HG03139 (cell line): ENCODE measurements at regions not wholly inside any gene's neighbourhood (a gene's known extent, or its start where the extent isn't known, plus 50 kb on each side); places are given as distances from the start of the nearest gene placed in this dataset.
"Not testable (repeated sequence)": the region's sequence is repeated elsewhere in the genome, so short reads cannot be mapped to it uniquely, and the experiment has no call there.

Source experiments
- ATAC-seq: cut with Tn5 transposase; IDR thresholded peaks from one replicate; pipeline ENCODE4 v1.9.1; 2021; ENCODE audit not compliant: unreplicated experiment

DNA sequence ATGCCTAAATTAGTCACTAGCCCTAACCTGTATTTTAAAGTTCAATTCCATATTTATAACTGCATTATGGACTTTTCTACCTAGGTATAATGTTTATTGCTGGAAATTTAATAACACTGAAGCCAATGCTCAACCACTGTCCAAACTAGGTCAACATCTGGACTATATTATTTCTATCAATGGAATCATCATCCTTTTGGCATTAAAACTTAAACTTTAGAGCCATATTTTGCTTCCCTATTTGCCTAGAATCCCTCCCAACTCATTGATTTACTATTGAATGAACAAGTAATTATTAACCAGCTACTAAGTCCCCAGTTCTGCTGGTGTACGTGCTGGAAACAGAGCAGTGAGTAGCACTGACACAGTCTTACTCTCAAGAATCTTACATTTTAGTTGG, 291.7 kb upstream of the SPTLC3 start:
- ATAC-seq, result no peak

DNA sequence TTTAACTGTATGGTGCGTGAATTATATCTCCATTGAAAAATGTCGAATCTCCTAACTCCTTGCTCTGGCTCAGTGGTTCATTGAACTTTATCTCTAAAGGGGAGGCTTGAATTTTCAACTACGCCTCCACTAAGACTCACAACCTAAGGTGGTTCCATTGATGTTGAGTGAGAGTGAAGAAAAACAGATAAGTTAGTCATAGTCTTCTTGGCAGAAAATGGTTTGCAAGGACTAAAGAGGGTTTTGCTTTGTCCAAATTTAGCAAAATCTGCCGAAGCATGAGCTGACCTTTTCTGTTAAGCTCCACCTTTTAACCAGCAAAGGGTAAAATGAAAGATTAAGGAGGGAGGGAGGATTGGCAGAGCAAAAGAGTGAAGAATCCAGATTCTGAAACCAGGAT, 290.2 kb upstream of the SPTLC3 start:
- no peak for ATAC-seq

DNA sequence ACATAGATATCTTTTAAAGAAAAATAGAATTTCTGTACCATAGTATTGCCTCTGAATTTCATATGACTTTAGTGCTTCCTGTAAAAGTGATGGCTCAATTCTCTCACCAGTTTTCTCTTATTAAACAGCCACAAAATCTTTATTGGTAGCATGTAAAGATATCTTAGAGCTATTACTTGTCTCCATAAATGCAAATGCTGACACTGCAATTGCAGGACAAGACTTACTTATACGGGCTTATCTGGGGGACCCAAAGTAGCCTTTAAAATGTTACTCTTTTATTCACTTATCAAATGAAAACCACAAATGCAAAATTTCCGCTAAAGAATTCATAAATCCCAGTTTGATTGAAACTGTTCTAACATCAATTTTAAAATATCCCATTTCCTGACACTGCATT, 287.1 kb upstream of the SPTLC3 start:
- no peak for ATAC-seq

DNA sequence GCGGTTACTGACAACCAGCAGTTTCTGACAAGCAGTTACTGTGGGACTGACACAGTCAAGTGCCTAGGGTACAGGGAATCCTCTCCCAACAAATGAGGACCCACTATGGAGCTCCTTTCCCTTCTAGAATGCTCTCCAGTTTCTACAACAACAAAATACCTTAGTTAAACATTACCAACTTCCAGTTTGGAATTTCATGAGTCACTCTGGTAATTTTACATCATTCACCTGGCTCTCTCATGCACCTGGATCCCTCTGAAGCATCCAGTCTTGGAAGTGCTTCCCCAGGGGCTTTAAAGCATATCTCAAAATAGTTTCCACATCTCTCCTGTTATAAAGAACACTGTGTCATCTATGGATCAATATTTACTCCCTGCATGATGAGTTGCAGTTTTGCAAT, 286.7 kb upstream of the SPTLC3 start:
- no peak for ATAC-seq

DNA sequence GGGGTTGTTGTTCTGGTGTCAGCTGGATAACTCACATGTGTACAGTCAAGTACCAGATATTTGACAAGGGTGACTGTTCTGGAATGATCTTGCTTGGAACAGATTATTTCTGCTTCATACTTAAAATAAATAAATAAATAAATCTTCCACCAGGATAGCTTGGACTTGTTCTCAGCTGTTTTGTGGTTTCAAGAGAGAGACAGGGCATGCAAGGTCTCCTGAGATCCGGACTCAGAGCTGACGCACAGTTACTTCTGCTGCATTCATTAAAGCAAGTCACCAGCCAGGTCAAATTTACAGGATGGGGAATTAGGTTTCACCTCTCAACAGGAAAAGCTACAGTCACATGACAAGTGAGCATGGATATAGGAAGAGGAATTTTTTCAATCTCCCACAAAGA, 285.0 kb upstream of the SPTLC3 start:
- ATAC-seq, result no peak

DNA sequence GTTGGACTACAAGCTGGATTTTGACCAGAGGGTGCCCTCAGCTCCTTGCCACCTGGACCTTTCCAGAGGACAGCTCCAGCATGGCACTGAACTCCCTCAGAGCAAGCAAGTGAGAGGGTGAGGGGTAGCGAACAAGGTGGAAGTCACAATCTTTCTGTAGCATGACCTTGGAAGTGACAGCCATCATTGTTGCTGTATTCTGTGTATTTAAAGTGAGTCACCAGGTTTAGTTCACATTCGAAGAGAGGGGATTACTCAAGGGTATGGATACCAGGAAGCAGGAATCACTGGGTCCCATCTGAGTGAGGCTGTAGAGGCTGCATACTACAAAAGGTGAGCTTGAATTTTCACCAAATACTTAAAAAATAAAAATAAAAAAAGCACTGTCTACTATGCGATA, 280.0 kb upstream of the SPTLC3 start:
- ATAC-seq, result no peak

DNA sequence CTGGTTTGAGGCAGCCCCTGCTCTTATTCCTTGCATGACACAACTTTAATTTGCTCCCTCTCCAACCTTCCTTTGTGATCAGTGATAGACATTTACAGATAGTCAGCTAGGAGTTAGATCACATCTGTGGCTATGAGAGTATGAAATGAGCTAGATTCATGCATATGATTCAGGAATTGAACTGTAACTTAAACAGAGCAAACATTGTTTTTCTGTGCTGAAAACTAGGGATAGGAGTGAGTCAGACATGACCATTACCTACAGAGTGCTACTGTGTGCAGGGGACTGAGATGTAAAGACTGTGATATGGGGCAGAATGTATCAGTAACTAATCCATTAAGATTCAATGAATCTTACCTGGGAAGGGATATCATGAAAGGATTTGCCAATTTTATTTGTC, 279.4 kb upstream of the SPTLC3 start:
- no peak for ATAC-seq

DNA sequence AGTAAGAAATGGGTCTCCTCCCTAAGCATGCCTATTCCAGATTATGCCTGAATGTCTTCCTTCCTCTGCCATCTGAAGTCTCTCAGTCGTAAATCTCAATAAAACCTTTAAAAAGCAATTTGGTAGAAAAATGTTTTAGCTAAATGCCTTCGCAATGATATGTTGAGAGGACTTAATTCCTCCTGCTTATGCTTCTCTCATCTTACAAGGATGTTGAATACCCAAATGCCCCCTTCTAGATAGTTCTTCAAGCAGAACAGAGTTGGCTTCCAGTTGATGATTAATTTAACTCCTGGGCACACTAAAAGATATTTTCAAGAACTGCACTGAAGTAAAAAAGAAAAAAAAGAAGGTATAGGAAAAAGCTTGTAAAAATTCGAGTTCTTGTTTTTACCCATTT, 275.0 kb upstream of the SPTLC3 start:
- no peak for ATAC-seq

DNA sequence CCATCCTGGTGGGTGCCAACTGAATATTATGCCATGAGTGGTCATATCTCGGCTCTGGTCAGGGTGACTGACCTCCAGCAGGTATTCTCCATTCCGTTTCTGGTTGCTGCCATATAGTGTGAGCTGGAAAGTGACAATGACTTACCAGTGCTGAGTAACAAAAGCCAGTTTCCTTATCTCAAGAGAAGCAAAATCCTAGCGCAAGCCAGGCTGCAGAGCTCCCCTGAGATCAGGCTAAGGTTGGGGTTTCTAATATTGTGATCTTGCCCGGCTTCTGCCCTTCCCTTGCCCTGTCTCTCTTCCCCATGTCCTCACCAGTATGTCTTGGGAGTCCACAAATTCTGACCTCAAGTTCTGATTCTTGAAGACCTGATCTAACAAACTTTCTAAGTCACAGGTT, 271.3 kb upstream of the SPTLC3 start:
- ATAC-seq, result no peak

DNA sequence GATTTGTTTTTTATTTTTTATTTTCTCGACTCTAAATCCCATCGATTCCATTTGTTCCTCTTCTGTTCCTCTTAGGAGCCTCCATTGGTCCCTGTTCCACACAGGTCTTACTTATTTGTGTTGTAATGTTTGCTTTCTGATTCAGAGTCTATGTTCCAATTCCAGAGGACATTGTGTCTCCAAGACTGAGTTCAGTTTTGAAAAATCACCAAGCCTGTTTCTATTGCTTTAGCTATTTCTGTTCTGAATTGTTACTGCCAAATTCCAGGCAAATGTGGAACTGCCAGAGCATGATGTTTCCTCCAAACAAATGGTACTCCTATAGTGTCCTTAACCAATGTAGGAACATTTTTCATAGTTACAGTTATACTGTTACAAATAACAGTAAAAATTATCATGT, 270.9 kb upstream of the SPTLC3 start:
- ATAC-seq, result no peak

DNA sequence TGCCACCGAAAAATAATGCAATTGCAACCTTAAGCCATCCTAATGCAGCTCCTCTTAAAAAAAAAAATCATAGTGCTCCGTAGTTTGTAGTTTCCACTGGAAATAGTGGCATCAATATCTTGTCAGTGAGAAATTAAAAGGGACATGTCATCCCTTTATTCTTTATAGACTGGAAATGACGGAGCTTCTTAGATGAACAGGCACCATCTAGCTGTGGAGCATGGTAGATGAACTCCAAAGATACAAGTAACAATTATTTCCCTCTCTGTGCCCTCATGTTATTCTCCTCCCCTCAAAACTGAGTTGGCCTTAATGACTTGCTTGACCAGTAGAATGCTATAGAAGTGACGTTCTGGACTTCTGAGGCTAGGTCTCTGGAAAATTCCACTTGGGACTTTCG, 268.1 kb upstream of the SPTLC3 start:
- ATAC-seq, result no peak

DNA sequence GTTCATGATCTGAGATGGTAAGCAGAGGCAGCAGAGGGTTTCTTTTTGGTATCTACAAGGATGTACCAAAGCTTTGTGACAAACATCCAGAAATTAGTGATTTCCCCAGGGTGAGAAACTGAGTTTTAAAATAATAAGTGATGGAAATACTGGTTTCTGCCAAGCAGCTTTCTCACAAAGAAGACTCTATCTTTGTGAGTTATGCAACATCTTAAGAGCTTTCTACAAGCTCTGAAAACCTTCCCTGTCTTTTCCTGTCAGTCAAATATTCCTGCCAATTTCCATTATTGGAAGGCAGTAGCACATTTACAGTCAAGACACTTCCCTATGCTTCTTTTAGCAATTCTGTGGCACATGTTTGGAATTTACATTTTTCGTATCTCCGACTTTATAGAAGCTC, 264.7 kb upstream of the SPTLC3 start:
- no peak for ATAC-seq

DNA sequence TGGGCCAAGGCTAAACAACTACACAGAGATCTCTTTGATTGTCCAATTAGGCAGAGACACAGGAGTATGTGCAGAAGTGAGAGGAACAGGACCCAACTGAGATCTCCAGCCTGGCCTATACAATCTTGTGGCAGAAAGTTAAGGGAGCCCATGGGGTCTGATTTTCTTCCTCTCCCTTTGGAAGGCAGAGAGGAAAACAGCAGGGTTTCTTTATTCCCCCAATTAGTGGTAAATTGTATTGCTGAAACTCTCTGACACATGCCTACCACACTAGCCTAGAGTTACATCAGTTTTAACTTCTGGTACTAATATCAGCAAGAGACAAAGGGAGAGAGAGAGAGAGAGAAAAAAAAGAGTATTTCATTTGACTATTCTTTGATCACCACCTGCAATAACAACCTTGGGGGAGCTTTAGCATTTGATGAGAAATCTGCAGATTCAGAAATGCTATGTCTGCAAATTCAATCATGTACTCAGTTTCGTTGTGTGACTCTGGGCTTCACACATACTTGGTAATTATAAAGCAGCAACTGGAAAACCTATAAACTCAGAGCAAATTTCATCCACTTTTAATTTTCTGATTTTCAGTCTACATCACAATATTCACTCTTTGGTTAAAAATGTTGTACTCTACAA, 260.3 kb upstream of the SPTLC3 start:
- no peak for ATAC-seq

DNA sequence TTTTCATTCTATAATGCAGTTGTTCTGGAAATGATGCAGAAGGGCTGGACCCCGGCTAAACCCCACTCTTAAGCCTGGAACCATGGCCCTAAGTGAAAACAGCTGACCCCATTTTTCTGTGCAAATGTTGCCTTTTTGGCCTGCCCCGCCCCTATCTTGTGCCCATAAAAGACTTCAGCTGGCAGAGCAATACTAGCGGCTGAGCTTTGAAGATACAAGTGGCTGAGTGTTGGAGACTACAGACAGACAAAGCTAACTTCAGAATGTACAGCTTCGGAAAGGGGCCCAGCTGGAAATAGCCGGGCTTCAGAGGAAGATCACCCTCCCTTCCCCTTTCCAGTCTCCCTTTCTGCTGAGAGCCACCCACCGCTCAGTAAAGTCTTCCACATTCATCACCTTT, 258.6 kb upstream of the SPTLC3 start:
- no peak for ATAC-seq

DNA sequence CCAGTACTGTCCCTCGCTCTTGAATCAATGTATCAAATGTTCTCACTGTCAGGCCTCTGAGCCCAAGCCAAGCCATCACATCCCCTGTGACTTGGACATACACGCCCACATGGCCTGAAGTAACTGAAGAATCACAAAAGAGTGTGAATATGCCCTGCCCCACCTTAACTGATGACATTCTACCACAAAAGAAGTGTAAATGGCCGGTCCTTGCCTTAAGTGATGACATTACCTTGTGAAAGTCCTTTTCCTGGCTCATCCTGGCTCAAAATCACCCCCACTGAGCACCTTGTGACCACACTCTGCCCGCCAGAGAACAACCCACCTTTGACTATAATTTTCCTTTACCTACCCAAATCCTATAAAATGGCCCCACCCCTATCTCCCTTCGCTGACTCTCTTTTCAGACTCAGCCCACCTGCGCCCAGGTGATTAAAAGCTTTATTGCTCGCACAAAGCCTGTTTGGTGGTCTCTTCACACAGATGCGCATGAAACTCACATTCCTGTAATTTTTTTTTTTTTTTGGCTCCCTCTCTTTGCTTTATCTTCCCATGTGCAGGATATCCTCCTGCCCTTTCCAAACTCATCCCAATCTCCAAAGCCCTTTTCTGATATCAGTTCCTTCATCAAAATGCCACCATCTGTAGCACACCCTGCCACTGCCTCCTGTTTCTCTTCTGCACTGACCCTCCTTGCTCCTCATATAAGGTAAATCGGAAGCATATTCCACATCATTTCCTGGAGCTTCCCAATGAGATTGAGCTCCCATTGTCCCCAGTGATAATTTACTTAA, 255.7 kb upstream of the SPTLC3 start:
- ATAC-seq, result not testable (repeated sequence)

DNA sequence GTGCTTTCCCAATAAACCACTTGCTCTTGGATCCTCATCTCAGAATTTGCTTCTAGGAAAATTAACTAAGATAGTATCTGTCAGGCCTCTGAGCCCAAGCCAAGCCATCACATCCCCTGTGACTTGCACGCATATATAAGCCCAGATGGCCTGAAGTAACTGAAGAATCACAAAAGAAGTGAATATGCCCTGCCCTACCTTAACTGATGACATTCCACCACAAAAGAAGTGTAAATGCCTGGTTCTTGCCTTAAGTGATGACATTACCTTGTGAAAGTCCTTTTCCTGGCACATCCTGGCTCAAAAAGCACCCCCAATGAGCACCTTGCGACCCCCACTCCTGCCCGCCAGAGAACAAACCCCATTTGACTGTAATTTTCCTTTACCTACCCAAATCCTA, 255.0 kb upstream of the SPTLC3 start:
- ATAC-seq, result not testable (repeated sequence)

DNA sequence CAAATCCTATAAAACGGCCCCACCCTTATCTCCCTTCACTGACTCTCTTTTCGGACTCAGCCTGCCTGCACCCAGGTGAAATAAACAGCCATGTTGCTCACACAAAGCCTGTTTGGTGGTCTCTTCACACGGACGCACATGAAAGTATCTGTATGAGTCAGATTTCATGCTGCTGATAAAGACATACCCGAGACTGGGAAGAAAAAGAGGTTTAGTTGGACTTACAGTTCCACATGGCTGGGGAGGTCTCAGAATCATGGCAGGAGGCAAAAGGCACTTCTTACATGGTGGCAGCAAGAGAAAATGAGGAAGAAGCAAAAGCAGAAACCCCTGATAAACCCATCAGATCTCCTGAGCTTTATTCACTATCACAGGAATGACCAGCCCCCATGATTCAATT, 249.3 kb upstream of the SPTLC3 start:
- not testable (repeated sequence) for ATAC-seq

DNA sequence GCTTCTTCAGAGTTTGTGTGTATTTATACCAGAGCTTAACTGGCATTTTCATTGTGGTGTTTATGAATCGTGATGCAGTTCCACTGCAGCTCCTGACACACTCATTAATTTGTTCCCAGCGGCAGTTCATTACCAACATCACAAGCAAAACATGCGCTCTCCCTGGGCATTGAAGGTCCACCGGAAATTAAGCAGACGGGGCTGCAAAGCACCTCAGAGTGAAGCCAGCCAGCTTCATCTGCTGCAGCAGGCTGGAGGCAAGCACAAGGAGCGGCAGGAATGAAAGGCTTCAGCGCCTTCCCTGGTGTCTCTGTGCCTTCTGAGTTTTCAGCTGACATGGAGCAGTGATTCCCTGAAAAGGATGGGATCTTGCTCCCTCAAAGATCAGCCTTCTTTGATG, 246.0 kb upstream of the SPTLC3 start:
- no peak for ATAC-seq

DNA sequence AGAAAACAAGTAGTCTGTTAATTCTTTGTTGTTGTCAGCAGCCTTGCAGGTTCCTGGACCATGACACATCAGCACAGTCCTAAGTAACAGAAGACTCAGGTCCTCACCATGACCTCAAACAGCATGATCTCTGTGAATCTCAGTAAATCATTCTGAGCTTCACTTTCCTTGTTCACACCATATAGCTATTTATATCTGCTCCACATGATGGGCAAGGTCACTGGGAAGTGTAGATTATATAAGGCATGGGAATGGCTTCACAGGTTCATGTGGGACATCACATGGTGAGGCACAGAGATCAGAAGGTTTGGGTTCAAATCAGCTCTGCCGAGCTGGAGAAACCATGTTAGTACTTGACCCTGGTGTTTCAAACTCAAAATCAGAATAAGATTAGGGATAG, 245.4 kb upstream of the SPTLC3 start:
- ATAC-seq, result no peak

DNA sequence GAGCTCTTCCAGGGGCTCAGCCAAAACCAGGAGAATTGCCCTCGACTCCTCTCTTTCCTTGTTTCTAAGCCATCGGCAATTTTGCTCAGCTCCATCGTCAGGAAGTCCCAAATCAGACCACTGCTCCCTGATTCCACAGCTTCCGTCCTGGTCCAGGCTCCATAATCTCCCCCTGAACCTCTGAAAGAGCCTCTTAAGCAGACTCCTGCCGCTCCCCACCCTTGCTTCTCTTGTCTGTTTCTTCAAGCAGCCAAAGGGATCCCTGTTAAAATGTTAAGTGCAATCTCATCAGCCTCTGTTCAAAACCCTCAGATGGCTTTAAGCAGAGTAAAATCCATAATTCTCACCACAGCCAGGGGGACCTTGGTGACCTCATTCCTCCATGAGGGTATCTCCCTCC, 244.7 kb upstream of the SPTLC3 start:
- no peak for ATAC-seq

DNA sequence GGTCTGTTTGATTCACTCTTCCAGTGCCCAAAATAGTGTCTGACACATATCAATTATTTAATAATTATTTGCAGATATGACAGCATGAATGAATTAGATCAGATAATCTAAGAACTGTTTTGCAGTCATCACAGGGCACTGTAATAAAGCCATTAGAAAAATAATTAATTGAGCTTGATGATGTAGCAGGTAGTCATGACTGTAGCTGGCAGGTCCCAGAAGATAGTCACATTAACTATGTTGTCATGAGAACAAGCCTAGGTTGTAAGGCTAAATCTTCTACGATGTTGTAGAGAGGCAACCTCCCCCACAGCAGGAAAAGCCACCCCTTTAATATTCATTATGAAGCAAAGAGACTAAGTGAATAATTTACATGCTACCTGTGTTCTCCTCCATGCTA, 243.9 kb upstream of the SPTLC3 start:
- ATAC-seq, result no peak

DNA sequence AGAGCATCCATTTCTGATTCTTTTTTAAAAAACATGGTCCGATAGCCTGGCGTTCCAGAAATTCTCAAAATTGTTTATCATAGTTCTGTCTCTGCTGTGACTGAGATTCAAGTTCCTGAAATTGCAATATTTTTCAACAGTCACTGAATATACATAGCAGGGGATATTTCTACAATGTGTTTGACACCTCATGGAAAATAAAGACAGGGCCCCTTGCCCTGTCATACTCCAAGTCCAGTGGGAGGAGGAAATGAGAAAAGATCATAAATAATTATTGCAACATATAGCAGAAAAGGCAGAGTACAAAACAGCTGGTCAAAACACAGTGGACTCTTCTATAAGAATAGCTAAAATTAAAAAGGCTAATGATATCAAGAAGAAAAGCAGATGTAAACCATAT, 234.8 kb upstream of the SPTLC3 start:
- no peak for ATAC-seq

DNA sequence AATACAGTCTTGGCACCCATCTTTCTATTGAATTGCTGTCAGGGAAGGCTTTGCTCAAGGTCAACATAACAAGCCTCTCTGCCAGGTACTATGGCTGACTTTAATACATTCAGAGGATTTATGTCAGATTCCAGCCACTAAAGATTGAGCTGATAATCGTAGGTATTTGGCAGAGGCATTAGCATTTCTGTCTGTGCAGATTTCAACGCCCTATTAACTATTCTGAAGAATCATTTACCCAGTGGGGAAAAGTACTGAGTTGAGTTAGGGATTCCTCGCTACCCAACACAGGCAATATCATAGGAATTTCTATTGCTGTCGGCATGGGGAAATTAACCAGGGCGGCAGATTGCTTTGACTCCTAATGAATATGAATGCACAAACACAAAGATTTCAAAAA, 233.7 kb upstream of the SPTLC3 start:
- ATAC-seq, result no peak
